Cardiac fibroblast (primary cell): ENCODE measurements at regions not wholly inside any gene's neighbourhood (a gene's known extent, or its start where the extent isn't known, plus 50 kb on each side); places are given as distances from the start of the nearest gene placed in this dataset.

Experiments used
- DNase-seq, 2 donors: peaks; one replicate each; pipeline versions ENCODE4 v3.0.0 to v3.0.0-alpha.2; 2010; ENCODE audit warnings: low read depth in 2 of 2
- H3K4me3 ChIP-seq, 2 donors: replicated peaks in 1 of 2; 1 replicate in 1 of 2; 2 replicates in 1 of 2; pipeline ENCODE4 v1.5.1; 2011; ENCODE audit warnings: low read depth in 2 of 2, low read length in 2 of 2, mild to moderate bottlenecking in 2 of 2, moderate library complexity in 1 of 2
- CTCF ChIP-seq: IDR thresholded peaks from one replicate; pipeline ENCODE4 v1.5.1; 2011; ENCODE audit warnings: low read depth, mild to moderate bottlenecking, low read length, inconsistent platforms

- TF ChIP-seq CTCF, result no peak
- no peak for DNase-seq
- no peak overlapping the region for H3K4me3 ChIP-seq
Observed at GRCh38 chr20:57999465-58000111, 228.9 kb downstream of the ANKRD60 start.

- H3K4me3 ChIP-seq, result no peak overlapping the region
- TF ChIP-seq CTCF, result no peak
- DNase-seq, result no peak
Observed at GRCh38 chr20:57998981-57999464, 229.4 kb downstream of the ANKRD60 start.

GRCh38 chr20:57998276-57998675 lies 230.2 kb downstream of the ANKRD60 start:
- TF ChIP-seq CTCF, result no peak
- H3K4me3 ChIP-seq, result no peak overlapping the region
- DNase-seq, result no peak

GRCh38 chr20:57996936-57997890 lies 231.2 kb downstream of the ANKRD60 start:
- H3K4me3 ChIP-seq, result no peak overlapping the region
- TF ChIP-seq CTCF, result no peak
- DNase-seq, result peak in 1 of 2 donors; percentile 13

GRCh38 chr20:57996465-57996864 lies 232.0 kb downstream of the ANKRD60 start:
- TF ChIP-seq CTCF, result no peak
- no peak for DNase-seq
- H3K4me3 ChIP-seq, result no peak overlapping the region

DNA sequence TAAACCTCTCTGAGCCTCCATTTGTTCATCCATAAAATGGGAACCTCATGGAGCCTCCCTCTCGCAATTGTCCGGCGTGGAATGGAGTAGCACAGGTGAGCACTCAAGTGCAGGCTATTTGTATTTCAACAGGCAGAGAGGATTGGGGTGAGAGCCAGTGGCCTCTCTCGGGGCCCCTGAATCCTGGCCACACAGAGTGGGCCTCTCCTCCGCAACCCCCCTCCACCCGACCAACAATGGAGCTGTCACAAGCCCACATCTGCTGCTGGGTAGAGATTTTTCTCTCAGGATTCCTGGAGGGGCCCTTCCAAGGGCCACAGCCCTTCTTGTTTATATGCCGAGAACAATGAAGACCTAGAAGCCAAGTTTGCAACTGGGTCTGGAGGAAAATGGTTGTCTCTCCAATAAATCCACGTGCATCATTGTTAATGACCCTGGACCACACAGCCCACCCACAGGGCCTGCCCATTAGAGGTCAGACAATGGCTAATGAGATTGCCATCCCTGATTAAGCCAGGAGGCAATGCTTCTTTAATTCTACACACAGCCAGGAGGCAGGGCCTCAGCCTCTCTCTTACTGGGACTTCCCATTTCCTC lies 233.0 kb downstream of the ANKRD60 start:
- DNase-seq, result no peak
- TF ChIP-seq CTCF, result no peak
- no peak overlapping the region for H3K4me3 ChIP-seq
